Kidney (tissue), 13 donors: ENCODE measurements at regions not wholly inside any gene's neighbourhood (a gene's known extent, or its start where the extent isn't known, plus 50 kb on each side); places are given as distances from the start of the nearest gene placed in this dataset.

Source experiments
- DNase-seq, 5 donors: peaks; one replicate each; pipeline ENCODE4 v3.0.0-alpha.2; 2013 to 2020
- FAIRE-seq: peaks from 2 replicates; lab custom pipeline; 2012; peaks lifted over from hg19 to GRCh38; lab: Jason Lieb, UNC
- H3K27ac ChIP-seq, 2 donors: one replicate each; pipeline ENCODE4 v1.7.0; 2013; ENCODE audit warnings: low read depth in 2 of 2, low read length in 2 of 2, inconsistent platforms in 1 of 2
- H3K27me3 ChIP-seq: one replicate; pipeline ENCODE4 v1.7.1; 2013; ENCODE audit warnings: low read length, inconsistent platforms; ENCODE audit not compliant: control insufficient read depth, insufficient read depth
- H3K36me3 ChIP-seq, 3 donors: one replicate each; pipeline versions ENCODE4 v1.7.0 to v1.7.1; 2013; ENCODE audit warnings: low read length in 3 of 3, control low read depth in 1 of 3, inconsistent platforms in 1 of 3; ENCODE audit not compliant: insufficient read depth in 3 of 3, control insufficient read depth in 2 of 3
- H3K4me1 ChIP-seq, 3 donors: one replicate each; pipeline versions ENCODE4 v1.7.0 to v1.7.1; 2013; ENCODE audit warnings: low read length in 3 of 3, inconsistent platforms in 1 of 3, low read depth in 1 of 3; ENCODE audit not compliant: control insufficient read depth in 2 of 3, insufficient read depth in 2 of 3
- H3K4me3 ChIP-seq, 3 donors: one replicate each; pipeline versions ENCODE4 v1.7.0 to v1.8.1; 2013; ENCODE audit warnings: low read length in 3 of 3, control low read depth in 1 of 3, inconsistent platforms in 1 of 3
- H3K9ac ChIP-seq, 3 donors: one replicate each; pipeline versions ENCODE4 v1.7.0 to v1.7.1; 2013; ENCODE audit warnings: low read length in 3 of 3, control low read depth in 1 of 3, inconsistent platforms in 1 of 3
- H3K9me3 ChIP-seq, 3 donors: one replicate each; pipeline versions ENCODE4 v1.7.0 to v1.7.1; 2013; ENCODE audit warnings: low read length in 3 of 3, control low read depth in 1 of 3, inconsistent platforms in 1 of 3; ENCODE audit not compliant: control insufficient read depth in 2 of 3, insufficient read depth in 1 of 3
- CTCF ChIP-seq: IDR thresholded peaks from 3 replicates; pipeline ENCODE4 v1.5.1; 2012; ENCODE audit warnings: mild to moderate bottlenecking, moderate library complexity, borderline replicate concordance; ENCODE audit not compliant: insufficient read depth; ENCODE audit errors: extremely low read depth
- intact Hi-C: fragments of 100-400 bp; cut with DNase I; formaldehyde crosslinking; loops from one replicate; pipeline ENCODE4 v1.11.1; 2022
- donor health status: control.
- donor health status: control.
- donor health status: control.
- donor health status: control.
- donor health status: control.
- donor health status: DM: yes; HTN: yes; CAD: no.
- donor health status: Normal renal cell carcinoma (clear cell type).

GRCh38 chr13:89726690-89727435 is 1620.6 kb upstream of the MIR17HG start:
- TF ChIP-seq CTCF = no peak
- Histone ChIP-seq H3K4me1 (no peaks in the 10 kb centered on the region), H3K36me3 (no peaks in the 10 kb centered on the region), H3K9me3 (no peaks in the 10 kb centered on the region), H3K9ac (no peak overlapping the region), H3K27me3 (no peaks in the 10 kb centered on the region), H3K27ac (no peak overlapping the region), H3K4me3 (no peak overlapping the region)
- no peak for FAIRE-seq
- intact Hi-C loops = no loop called here
- DNase-seq = no peak

- no peaks in the 10 kb centered on the region for H3K27me3 ChIP-seq
- intact Hi-C loops = no loop called here
- TF ChIP-seq CTCF = no peak
- FAIRE-seq = no peak
- H3K4me3 ChIP-seq = no peak overlapping the region
- no peaks in the 10 kb centered on the region for H3K36me3 ChIP-seq
- DNase-seq = no peak
- no peak overlapping the region for H3K27ac ChIP-seq
- H3K9ac ChIP-seq = no peak overlapping the region
- no peaks in the 10 kb centered on the region for H3K4me1 ChIP-seq
- H3K9me3 ChIP-seq = no peaks in the 10 kb centered on the region
These were observed 1613.7 kb upstream of the MIR17HG start for GRCh38 chr13:89733829-89734228.

- no peaks in the 10 kb centered on the region for H3K9me3 ChIP-seq
- H3K4me3 ChIP-seq = no peak overlapping the region
- no peaks in the 10 kb centered on the region for H3K27me3 ChIP-seq
- no peak overlapping the region for H3K9ac ChIP-seq
- no peak overlapping the region for H3K27ac ChIP-seq
- intact Hi-C loops = no loop called here
- H3K4me1 ChIP-seq = no peaks in the 10 kb centered on the region
- TF ChIP-seq CTCF = no peak
- H3K36me3 ChIP-seq = no peaks in the 10 kb centered on the region
- DNase-seq (no peak), FAIRE-seq (no peak)
These were observed 1610.4 kb upstream of the MIR17HG start for GRCh38 chr13:89737051-89737450.

- H3K4me3 ChIP-seq = no peak overlapping the region
- FAIRE-seq = no peak
- intact Hi-C loops = no loop called here
These were observed 1609.4 kb upstream of the MIR17HG start for GRCh38 chr13:89738072-89738471.

More at GRCh38 chr13:89738072-89738471, 1609.4 kb upstream of the MIR17HG start:
- Histone ChIP-seq H3K9me3 (no peaks in the 10 kb centered on the region), H3K27me3 (no peaks in the 10 kb centered on the region), H3K9ac (no peak overlapping the region), H3K36me3 (no peaks in the 10 kb centered on the region), H3K4me1 (no peaks in the 10 kb centered on the region), H3K27ac (no peak overlapping the region)
- DNase-seq = no peak
- no peak for TF ChIP-seq CTCF
